ENCODE measurements at regions not wholly inside any gene's neighbourhood (a gene's known extent, or its start where the extent isn't known, plus 50 kb on each side); places are given as distances from the start of the nearest gene placed in this dataset.
"Not testable (repeated sequence)": the region's sequence is repeated elsewhere in the genome, so short reads cannot be mapped to it uniquely, and the experiment has no call there.

DNA sequence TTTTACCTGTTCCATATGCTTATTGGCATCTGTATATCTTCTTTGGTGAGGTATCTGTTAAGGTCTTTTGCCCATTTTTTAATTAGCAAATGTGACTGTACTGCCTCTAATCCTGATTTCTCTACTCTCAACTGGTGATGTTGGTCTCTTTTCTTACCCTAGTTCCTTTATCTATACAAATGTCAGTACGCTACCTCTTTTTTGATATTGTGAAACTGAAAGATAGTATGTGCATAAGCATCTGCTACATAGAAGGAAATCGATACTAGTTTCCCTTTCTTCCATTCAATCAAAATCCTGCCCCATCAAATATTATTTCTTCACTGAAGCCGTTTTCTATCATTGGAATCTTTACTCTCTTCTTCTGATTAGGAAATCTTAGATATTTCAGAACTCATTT lies 194.9 kb upstream of the SPOPL start:
- no peak for DNase-seq (ENCODE audit: low read depth in 1 of 2, low spot score in 1 of 2)
- no peaks in the 10 kb centered on the region for H3K27me3 ChIP-seq (ENCODE audit: insufficient read depth, poor library complexity, severe bottlenecking)
- TF ChIP-seq GABPA (IDR thresholded peaks at IDR 0.05; ENCODE audit: low read depth), result no peak
- TF ChIP-seq, protein P1, sequence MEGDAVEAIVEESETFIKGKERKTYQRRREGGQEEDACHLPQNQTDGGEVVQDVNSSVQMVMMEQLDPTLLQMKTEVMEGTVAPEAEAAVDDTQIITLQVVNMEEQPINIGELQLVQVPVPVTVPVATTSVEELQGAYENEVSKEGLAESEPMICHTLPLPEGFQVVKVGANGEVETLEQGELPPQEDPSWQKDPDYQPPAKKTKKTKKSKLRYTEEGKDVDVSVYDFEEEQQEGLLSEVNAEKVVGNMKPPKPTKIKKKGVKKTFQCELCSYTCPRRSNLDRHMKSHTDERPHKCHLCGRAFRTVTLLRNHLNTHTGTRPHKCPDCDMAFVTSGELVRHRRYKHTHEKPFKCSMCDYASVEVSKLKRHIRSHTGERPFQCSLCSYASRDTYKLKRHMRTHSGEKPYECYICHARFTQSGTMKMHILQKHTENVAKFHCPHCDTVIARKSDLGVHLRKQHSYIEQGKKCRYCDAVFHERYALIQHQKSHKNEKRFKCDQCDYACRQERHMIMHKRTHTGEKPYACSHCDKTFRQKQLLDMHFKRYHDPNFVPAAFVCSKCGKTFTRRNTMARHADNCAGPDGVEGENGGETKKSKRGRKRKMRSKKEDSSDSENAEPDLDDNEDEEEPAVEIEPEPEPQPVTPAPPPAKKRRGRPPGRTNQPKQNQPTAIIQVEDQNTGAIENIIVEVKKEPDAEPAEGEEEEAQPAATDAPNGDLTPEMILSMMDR (IDR thresholded peaks at IDR 0.05; ENCODE audit: insufficient read depth, low read length), result no peak
- TF ChIP-seq, protein P2, sequence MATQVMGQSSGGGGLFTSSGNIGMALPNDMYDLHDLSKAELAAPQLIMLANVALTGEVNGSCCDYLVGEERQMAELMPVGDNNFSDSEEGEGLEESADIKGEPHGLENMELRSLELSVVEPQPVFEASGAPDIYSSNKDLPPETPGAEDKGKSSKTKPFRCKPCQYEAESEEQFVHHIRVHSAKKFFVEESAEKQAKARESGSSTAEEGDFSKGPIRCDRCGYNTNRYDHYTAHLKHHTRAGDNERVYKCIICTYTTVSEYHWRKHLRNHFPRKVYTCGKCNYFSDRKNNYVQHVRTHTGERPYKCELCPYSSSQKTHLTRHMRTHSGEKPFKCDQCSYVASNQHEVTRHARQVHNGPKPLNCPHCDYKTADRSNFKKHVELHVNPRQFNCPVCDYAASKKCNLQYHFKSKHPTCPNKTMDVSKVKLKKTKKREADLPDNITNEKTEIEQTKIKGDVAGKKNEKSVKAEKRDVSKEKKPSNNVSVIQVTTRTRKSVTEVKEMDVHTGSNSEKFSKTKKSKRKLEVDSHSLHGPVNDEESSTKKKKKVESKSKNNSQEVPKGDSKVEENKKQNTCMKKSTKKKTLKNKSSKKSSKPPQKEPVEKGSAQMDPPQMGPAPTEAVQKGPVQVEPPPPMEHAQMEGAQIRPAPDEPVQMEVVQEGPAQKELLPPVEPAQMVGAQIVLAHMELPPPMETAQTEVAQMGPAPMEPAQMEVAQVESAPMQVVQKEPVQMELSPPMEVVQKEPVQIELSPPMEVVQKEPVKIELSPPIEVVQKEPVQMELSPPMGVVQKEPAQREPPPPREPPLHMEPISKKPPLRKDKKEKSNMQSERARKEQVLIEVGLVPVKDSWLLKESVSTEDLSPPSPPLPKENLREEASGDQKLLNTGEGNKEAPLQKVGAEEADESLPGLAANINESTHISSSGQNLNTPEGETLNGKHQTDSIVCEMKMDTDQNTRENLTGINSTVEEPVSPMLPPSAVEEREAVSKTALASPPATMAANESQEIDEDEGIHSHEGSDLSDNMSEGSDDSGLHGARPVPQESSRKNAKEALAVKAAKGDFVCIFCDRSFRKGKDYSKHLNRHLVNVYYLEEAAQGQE (IDR thresholded peaks at IDR 0.05; ENCODE audit: insufficient replicate concordance, low read depth), result no peak
- no peak overlapping the region for H3K4me3 ChIP-seq (replicated peaks; ENCODE audit: insufficient read depth, low read length)
- no peak overlapping the region for H3K27ac ChIP-seq (replicated peaks)

DNA sequence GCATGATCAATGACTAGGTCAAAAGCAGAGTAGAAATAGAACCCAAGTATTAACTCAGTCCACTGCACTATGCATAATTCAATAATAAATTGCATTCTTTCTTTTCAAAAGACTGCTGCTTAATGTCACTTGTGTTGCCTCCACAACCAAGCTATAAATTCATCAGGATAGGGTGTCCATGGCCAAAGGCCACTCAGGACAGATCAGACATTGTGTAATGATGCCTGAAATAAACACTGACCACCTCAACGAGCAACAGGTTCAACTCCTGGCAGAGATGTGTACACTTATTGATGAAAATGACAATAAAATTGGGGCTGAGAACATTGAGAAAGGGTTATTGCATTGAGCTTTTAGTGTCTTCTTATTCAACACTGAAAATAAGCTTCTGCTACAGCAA lies 194.5 kb upstream of the SPOPL start:
- no peak overlapping the region for H3K4me3 ChIP-seq (replicated peaks; ENCODE audit: insufficient read depth, low read length)
- H3K27ac ChIP-seq (replicated peaks), result no peak overlapping the region
- no peak for TF ChIP-seq SPI1 (IDR thresholded peaks at IDR 0.05; ENCODE audit: borderline replicate concordance, low read depth)
- DNase-seq (ENCODE audit: low read depth in 1 of 2, low spot score in 1 of 2), result no peak
- no peaks in the 10 kb centered on the region for H3K27me3 ChIP-seq (ENCODE audit: insufficient read depth, poor library complexity, severe bottlenecking)

DNA sequence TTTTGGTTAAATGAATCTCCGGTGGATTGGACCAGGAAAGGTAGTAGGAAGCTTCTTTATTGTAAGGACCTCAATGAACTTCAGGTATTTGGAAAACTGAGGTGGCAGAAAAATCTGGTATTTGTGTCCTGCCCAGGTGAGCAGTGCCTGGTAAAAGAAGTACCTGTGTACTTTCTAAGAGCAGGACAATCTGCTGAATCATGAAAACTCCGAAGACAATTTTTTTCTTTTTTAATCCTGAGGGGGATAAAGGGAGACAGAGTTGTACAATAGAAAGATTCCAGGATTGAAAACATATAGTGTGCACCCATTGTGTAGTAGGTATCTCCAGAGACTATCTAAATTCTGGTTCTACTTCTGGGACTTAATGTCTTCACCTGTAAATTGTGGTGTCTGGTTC lies 191.8 kb upstream of the SPOPL start:
- Histone ChIP-seq H3K27me3 (ENCODE audit: insufficient read depth, poor library complexity, severe bottlenecking) (no peaks in the 10 kb centered on the region), H3K27ac (replicated peaks) (no peak overlapping the region), H3K4me3 (replicated peaks; ENCODE audit: insufficient read depth, low read length) (no peak overlapping the region)
- TF ChIP-seq, protein P2 (IDR thresholded peaks at IDR 0.05; ENCODE audit: insufficient replicate concordance, low read depth), result no peak
- TF ChIP-seq GABPA (IDR thresholded peaks at IDR 0.05; ENCODE audit: low read depth), result no peak
- no peak for TF ChIP-seq POLR2AphosphoS5 (IDR thresholded peaks at IDR 0.05; ENCODE audit: low read depth)
- no peak for TF ChIP-seq SPI1 (IDR thresholded peaks at IDR 0.05; ENCODE audit: borderline replicate concordance, low read depth)
- TF ChIP-seq, protein P1 (IDR thresholded peaks at IDR 0.05; ENCODE audit: insufficient read depth, low read length), result no peak
- no peak for DNase-seq (ENCODE audit: low read depth in 1 of 2, low spot score in 1 of 2)

DNA sequence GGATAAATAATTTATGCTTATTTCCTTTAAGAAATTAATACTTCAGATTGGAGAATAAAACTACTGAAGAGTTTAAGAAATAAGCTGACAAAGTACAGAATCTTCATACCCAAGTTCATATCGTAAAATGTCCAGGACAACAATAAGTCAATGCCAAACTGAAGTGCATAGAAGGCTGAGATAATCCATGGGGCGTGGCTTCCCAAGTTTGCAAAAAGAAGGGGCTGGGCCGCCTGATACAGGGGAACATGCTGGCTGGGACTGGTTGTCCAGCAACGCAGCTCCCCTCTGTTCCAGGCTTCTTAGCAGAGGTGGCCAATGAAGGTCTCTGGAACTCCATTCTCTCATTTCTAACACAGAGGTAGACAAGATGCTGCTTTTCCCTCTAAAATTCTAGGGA lies 189.5 kb upstream of the SPOPL start:
- Histone ChIP-seq H3K27ac (replicated peaks) (no peak overlapping the region), H3K27me3 (ENCODE audit: insufficient read depth, poor library complexity, severe bottlenecking) (no peaks in the 10 kb centered on the region), H3K4me3 (replicated peaks; ENCODE audit: insufficient read depth, low read length) (no peak overlapping the region)
- no peak for DNase-seq (ENCODE audit: low read depth in 1 of 2, low spot score in 1 of 2)
- TF ChIP-seq, protein P1 (IDR thresholded peaks at IDR 0.05; ENCODE audit: insufficient read depth, low read length), result no peak
- no peak for TF ChIP-seq GABPA (IDR thresholded peaks at IDR 0.05; ENCODE audit: low read depth)
- TF ChIP-seq POLR2AphosphoS5 (IDR thresholded peaks at IDR 0.05; ENCODE audit: low read depth), result no peak

DNA sequence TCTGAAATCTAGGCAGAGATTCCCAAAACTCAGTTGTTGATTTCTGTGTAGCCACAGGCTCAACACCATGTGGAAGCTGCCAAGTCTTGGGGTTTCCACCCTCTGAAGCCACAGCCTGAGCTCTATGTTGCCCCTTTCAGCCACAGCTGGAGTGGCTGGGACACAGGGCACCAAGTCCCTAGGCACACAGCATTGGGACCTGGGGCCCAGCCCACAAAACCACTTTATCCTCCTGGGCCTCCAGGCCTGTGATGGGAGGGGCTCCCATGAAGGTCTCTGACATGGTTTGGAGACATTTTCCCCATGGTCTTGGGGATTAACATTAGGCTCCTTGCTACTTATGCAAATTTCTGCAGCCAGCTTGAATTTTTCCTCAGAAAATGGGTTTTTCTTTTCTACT lies 186.0 kb upstream of the SPOPL start:
- not testable (repeated sequence) for H3K4me3 ChIP-seq (replicated peaks; ENCODE audit: insufficient read depth, low read length); H3K27me3 ChIP-seq (ENCODE audit: insufficient read depth, poor library complexity, severe bottlenecking); H3K27ac ChIP-seq (replicated peaks); DNase-seq (ENCODE audit: low read depth in 1 of 2, low spot score in 1 of 2)

All from HL-60 (cell line).